Tibial nerve (tissue), 4 donors: ENCODE measurements at regions not wholly inside any gene's neighbourhood (a gene's known extent, or its start where the extent isn't known, plus 50 kb on each side); places are given as distances from the start of the nearest gene placed in this dataset.

Experiments
- EP300 ChIP-seq, 2 donors: sonication (generic); formaldehyde crosslinking; IDR thresholded peaks; one replicate each; pipeline ENCODE4 v1.6.1; 2017; ENCODE audit warnings: antibody characterized with exemption in 2 of 2, mild to moderate bottlenecking in 1 of 2
- TF ChIP-seq, protein P1 (sequence below), 5 experiments: fragments of 200-600 bp in 3 of 5; fragments of 450-650 bp in 2 of 5; sonication (generic) in 3 of 5; IDR thresholded peaks; one replicate each; pipeline ENCODE4 v1.5.1; 2016 to 2019; ENCODE audit warnings: antibody characterized with exemption in 5 of 5, mild to moderate bottlenecking in 3 of 5, moderate library complexity in 2 of 5

DNA sequence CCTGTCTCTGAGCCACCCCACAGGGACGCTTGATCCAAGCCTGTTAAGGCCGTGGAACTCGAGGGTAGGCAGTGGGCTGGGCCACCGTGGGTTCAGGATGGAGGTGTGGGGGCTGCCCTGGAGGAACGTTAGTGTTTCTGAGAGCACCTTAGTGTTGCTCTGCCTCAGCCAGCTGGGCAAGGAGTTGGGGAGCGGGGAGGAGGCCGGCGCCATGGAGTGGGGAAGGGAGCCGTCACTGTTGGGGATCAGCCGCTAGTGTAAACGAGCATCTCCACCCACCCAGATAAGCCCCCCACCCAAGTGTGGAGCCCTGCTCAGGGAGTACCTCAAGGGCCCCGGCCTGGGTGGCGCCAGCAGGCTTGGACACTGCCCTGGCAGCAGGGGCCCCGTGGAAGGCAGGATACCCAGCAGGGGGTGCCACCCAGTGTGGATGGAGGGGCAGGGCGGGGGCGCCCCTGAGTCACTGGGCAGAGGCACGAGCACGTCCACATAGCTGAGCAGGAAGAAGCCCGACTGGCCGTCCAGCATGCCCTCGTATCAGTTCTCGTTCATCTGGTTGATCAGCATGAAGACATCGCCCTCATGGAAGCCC is 98.6 kb downstream of the KPNA2 start:
- no peak for TF ChIP-seq EP300 (IDR thresholded peaks at IDR 0.05)
- TF ChIP-seq, protein P1, sequence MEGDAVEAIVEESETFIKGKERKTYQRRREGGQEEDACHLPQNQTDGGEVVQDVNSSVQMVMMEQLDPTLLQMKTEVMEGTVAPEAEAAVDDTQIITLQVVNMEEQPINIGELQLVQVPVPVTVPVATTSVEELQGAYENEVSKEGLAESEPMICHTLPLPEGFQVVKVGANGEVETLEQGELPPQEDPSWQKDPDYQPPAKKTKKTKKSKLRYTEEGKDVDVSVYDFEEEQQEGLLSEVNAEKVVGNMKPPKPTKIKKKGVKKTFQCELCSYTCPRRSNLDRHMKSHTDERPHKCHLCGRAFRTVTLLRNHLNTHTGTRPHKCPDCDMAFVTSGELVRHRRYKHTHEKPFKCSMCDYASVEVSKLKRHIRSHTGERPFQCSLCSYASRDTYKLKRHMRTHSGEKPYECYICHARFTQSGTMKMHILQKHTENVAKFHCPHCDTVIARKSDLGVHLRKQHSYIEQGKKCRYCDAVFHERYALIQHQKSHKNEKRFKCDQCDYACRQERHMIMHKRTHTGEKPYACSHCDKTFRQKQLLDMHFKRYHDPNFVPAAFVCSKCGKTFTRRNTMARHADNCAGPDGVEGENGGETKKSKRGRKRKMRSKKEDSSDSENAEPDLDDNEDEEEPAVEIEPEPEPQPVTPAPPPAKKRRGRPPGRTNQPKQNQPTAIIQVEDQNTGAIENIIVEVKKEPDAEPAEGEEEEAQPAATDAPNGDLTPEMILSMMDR (IDR thresholded peaks at IDR 0.05): no peak
